K562 (cell line): ENCODE measurements at regions not wholly inside any gene's neighbourhood (a gene's known extent, or its start where the extent isn't known, plus 50 kb on each side); places are given as distances from the start of the nearest gene placed in this dataset.

Experiments
- C11orf30 ChIP-seq: fragments of 450-650 bp; IDR thresholded peaks from 2 replicates; pipeline ENCODE4 v1.6.1; 2016; ENCODE audit warnings: low read depth, mild to moderate bottlenecking
- CBFA2T2 ChIP-seq: fragments of 450-650 bp; conservative IDR thresholded peaks from 2 replicates; pipeline ENCODE4 v1.6.1; 2017; ENCODE audit warnings: mild to moderate bottlenecking
- HNRNPL ChIP-seq: fragments of 200-400 bp; formaldehyde crosslinking; IDR thresholded peaks from 2 replicates; pipeline ENCODE4 v1.6.1; 2017; ENCODE audit warnings: low read depth, mild to moderate bottlenecking, low read length
- MLLT1 ChIP-seq, 2 experiments: fragments of 450-650 bp; IDR thresholded peaks; 2 replicates each; pipeline ENCODE4 v1.6.1; 2016
- NEUROD1 ChIP-seq: fragments of 150-350 bp; IDR thresholded peaks from 2 replicates; pipeline ENCODE4 v1.6.1; 2014; ENCODE audit warnings: borderline replicate concordance, low read length, low read depth; ENCODE audit not compliant: partially characterized antibody
- NRF1 ChIP-seq, 2 experiments: fragments of 450-650 bp; IDR thresholded peaks in 1 of 2; conservative IDR thresholded peaks in 1 of 2; 2 replicates each; pipeline ENCODE4 v1.6.1; 2014; ENCODE audit warnings: mild to moderate bottlenecking in 2 of 2
- PBX2 ChIP-seq, 2 experiments: IDR thresholded peaks in 1 of 2; conservative IDR thresholded peaks in 1 of 2; 2 replicates each; pipeline ENCODE4 v1.6.1; 2016; ENCODE audit warnings: low read depth in 2 of 2, mild to moderate bottlenecking in 1 of 2, missing compliant biosample characterization in 1 of 2, missing genetic modification characterization in 1 of 2, moderate library complexity in 1 of 2
- PHF20 ChIP-seq: fragments of 450-650 bp; IDR thresholded peaks from 2 replicates; pipeline ENCODE4 v1.6.1; 2018; ENCODE audit not compliant: partially characterized antibody
- SMARCC2 ChIP-seq: fragments of 450-650 bp; IDR thresholded peaks from 2 replicates; pipeline ENCODE4 v1.6.1; 2017; ENCODE audit warnings: antibody characterized with exemption, moderate library complexity, mild to moderate bottlenecking, low read depth
- TRIM28 ChIP-seq: fragments of 450-650 bp; IDR thresholded peaks from 2 replicates; pipeline ENCODE4 v1.6.1; 2017
- ZKSCAN8 ChIP-seq: fragments of 200-800 bp; sonication (Bioruptor generic); IDR thresholded peaks from 2 replicates; pipeline ENCODE4 v1.6.1; 2016; ENCODE audit warnings: missing genetic modification characterization, missing compliant biosample characterization
- ZSCAN32 ChIP-seq: fragments of 450-650 bp; formaldehyde crosslinking; IDR thresholded peaks from 2 replicates; pipeline ENCODE4 v1.4.0; 2020; ENCODE audit warnings: mild to moderate bottlenecking, moderate library complexity

- no peak for TF ChIP-seq SMARCC2
- 0 out of 2 replicates have a peak, but pooled peaks have one; percentile 22 for TF ChIP-seq TRIM28
- no peak; the same call in none of the 2 replicates for TF ChIP-seq ZSCAN32 (CRISPR knock-in tag)
- TF ChIP-seq NEUROD1, result peak; percentile 66
- no peak for TF ChIP-seq PBX2 (CRISPR knock-in tag; IDR thresholded peaks at IDR 0.05; ENCODE audit: low read depth)
- TF ChIP-seq PBX2 (tag; conservative IDR thresholded peaks at IDR 0.05; ENCODE audit: low read depth), result no peak
- TF ChIP-seq HNRNPL, result no peak; the same call in 1 of the 2 replicates
- no peak for TF ChIP-seq NRF1 (conservative IDR thresholded peaks at IDR 0.05 in 1 of 2, IDR thresholded peaks at IDR 0.05 in 1 of 2)
- peak; percentile 98 to 99 for TF ChIP-seq MLLT1 (IDR thresholded peaks at IDR 0.05)
- no peak for TF ChIP-seq CBFA2T2
- no peak for TF ChIP-seq ZKSCAN8 (CRISPR knock-in tag)
- TF ChIP-seq PHF20, result peak; percentile 47
- TF ChIP-seq C11orf30, result no peak
Observed at GRCh38 chr6:26157251-26158075, 70.2 kb downstream of the HFE start (continued).
